ENCODE measurements at regions not wholly inside any gene's neighbourhood (a gene's known extent, or its start where the extent isn't known, plus 50 kb on each side); places are given as distances from the start of the nearest gene placed in this dataset.

DNA sequence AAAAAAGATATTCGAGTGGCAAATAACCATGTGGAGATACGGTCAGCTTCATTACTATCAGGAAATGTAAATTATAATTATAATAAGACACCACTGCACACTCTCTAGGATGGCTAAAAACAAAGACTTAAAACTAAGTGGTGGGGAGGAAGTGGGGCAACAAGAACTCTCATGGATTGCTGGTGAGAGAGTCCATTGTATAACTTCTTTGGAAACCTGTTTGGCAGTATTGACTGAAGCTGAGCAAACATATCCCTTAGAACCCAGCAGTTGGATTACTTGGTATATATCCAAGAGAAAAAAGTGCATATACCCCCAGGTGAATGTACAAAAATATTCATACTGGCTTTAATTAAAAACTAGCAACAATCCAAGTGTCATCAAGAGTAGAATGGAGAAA is 133.7 kb upstream of the CTBP2 start:
- no peaks in the 10 kb centered on the region for H3K36me3 ChIP-seq
- H3K4me1 ChIP-seq = no peaks in the 10 kb centered on the region
- H3K27me3 ChIP-seq = peaks cover 0 to 4% (median 0%) of the 10 kb centered on the region in 4 donors
- H3K27ac ChIP-seq = no peak overlapping the region
- 53 to 61% methylated on average over 2 of the region's 2 CpGs for WGBS, 2 donors
- intact Hi-C loops (cut with DNase I) = no loop called here
- no peak for DNase-seq
- peaks cover 0 to 3% (median 0%) of the 10 kb centered on the region in 3 donors for H3K9me3 ChIP-seq
- H3K4me3 ChIP-seq = no peak overlapping the region
- TF ChIP-seq, protein P1, sequence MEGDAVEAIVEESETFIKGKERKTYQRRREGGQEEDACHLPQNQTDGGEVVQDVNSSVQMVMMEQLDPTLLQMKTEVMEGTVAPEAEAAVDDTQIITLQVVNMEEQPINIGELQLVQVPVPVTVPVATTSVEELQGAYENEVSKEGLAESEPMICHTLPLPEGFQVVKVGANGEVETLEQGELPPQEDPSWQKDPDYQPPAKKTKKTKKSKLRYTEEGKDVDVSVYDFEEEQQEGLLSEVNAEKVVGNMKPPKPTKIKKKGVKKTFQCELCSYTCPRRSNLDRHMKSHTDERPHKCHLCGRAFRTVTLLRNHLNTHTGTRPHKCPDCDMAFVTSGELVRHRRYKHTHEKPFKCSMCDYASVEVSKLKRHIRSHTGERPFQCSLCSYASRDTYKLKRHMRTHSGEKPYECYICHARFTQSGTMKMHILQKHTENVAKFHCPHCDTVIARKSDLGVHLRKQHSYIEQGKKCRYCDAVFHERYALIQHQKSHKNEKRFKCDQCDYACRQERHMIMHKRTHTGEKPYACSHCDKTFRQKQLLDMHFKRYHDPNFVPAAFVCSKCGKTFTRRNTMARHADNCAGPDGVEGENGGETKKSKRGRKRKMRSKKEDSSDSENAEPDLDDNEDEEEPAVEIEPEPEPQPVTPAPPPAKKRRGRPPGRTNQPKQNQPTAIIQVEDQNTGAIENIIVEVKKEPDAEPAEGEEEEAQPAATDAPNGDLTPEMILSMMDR (IDR thresholded peaks at IDR 0.05) = no peak
- TF ChIP-seq POLR2A (IDR thresholded peaks at IDR 0.05) = no peak

DNA sequence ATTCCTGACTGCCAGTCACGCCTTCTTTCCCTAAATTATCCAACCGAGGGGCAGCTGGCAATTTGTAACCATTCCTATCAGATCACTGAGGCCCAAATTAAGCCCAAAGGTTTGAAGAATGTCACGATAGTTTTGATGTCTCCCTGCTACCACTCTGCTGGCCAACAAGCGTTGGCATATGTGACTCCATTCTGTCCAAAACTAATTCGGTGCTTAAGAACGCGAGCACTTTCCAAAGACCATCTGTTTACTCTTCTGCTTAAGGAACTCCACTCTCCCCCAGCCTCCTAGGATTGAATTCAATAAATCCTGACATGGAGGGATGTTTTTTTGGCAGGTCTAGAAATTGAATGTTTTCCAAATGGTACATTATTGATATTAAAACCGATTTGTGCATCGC is 131.5 kb upstream of the CTBP2 start:
- intact Hi-C loops (cut with DNase I) = no loop called here
- Histone ChIP-seq H3K9me3 (peaks cover 0 to 7% (median 0%) of the 10 kb centered on the region in 3 donors), H3K36me3 (no peaks in the 10 kb centered on the region), H3K4me1 (no peaks in the 10 kb centered on the region), H3K27me3 (peaks cover 0 to 22% (median 0%) of the 10 kb centered on the region in 4 donors), H3K4me3 (no peak overlapping the region), H3K27ac (no peak overlapping the region)
- DNase-seq = no peak
- WGBS, 2 donors = 85 to 86% methylated on average over 9 of the region's 9 CpGs
- TF ChIP-seq, protein P1 (IDR thresholded peaks at IDR 0.05) = no peak
- no peak for TF ChIP-seq POLR2A (IDR thresholded peaks at IDR 0.05)

DNA sequence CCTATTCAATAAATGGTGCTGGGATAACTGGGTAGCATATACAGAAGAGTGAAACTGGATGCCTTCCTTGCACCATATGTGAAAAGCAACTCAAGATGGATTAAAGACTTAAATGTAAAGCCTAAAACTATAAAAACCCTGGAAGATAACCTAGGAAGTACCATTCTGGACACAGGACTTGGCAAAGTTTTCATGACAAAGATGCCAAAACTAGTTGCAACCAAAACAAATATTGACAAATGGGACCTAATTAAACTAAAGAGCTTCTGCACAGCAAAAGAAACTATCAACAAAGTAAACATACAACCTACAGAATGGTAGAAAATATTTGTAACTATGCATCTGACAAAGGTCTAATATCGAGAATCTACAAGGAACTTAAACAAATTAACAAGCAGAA is 129.1 kb upstream of the CTBP2 start:
- Histone ChIP-seq H3K36me3 (no peaks in the 10 kb centered on the region), H3K27ac (no peak overlapping the region), H3K4me1 (no peaks in the 10 kb centered on the region), H3K27me3 (peaks cover 0 to 45% (median 2%) of the 10 kb centered on the region in 4 donors), H3K9me3 (peaks cover 0 to 7% (median 0%) of the 10 kb centered on the region in 3 donors), H3K4me3 (no peak overlapping the region)
- 57 to 71% methylated on average over 1 of the region's 1 CpG for WGBS, 2 donors
- DNase-seq = no peak
- intact Hi-C loops (cut with DNase I) = no loop called here
- TF ChIP-seq POLR2A (IDR thresholded peaks at IDR 0.05) = no peak
- TF ChIP-seq, protein P1 (IDR thresholded peaks at IDR 0.05) = no peak

DNA sequence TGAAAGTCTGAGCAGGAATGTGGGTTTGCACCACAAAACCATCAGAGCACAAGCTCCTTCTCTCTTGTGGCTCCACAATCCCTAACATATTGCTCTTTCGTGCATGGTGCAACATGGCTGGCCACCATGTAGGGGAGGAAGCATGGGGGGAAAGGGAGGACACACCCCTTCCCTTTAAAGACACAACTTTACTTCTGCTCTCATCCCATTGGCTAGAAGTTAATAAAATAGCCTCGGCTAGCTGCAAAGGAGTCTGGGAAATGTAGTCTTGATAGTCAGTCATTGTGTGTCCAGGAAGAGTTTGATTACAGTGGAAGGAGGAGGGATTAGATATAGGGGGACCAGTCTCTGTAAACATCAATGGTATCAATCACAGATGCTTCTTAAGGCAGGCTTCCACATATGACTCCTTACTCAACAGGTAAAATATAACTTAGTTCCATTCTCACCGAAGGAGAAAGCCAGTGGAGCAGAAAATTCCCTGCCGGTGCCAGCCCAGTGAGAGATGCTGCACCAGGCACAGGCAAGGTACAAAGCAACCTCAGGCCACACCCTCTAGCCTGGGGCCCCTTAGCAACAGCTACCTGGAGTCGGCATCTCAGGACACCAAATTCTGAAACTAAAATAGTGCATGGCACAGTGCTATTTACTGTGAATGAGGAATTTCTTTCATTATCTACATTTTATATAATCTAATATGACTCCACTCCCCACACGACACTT is 124.7 kb upstream of the CTBP2 start:
- no peak for TF ChIP-seq POLR2A (IDR thresholded peaks at IDR 0.05)
- TF ChIP-seq, protein P1 (IDR thresholded peaks at IDR 0.05) = no peak
- Histone ChIP-seq H3K4me1 (no peaks in the 10 kb centered on the region), H3K4me3 (no peak overlapping the region), H3K36me3 (no peaks in the 10 kb centered on the region), H3K9me3 (peaks cover 0 to 7% (median 0%) of the 10 kb centered on the region in 3 donors), H3K27ac (no peak overlapping the region), H3K27me3 (peaks cover 0 to 50% (median 2%) of the 10 kb centered on the region in 4 donors)
- 48 to 49% methylated on average over 5 to 6 of the region's 6 CpGs for WGBS, 2 donors
- DNase-seq = no peak
- intact Hi-C loops (cut with DNase I) = no loop called here

DNA sequence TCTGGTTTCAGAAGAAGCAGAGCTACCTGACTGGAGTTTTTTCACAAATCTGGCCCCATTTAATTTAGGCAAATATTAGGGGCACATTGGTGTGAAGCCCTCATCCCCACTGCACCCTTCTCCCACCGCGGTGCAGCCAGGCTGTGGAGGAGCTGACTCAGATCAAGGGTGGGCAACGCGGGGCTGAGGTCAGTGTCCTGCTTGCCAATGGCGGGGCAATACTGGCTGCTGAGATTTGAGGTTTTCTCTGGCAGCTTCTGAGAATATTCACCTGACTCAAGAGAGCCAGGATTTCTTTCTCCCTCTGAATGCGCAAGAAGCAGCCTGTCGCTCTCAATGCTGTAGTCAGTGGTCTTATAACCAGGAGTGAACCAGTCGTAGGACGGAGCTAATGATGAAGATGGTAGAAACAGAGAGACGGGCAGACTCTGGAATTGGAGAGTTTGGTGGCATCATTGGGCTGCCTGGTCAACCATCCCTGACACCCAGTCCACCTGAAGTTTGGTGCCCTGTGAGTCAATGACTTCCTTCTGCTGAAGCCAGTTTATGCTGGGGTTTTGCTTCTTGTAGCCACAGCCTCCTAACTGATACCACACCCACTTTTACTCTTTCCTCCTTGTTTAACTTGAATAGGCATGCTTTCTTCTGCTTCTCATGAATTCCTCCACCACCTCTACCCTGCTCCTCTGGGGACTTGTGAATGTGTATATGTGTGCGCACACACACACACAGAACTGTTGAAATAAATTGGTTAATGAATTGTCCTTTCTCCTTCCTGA is 123.7 kb upstream of the CTBP2 start:
- no peak for TF ChIP-seq POLR2A (IDR thresholded peaks at IDR 0.05)
- no peaks in the 10 kb centered on the region for H3K4me1 ChIP-seq
- peaks cover 0 to 48% (median 2%) of the 10 kb centered on the region in 4 donors for H3K27me3 ChIP-seq
- no peak overlapping the region for H3K4me3 ChIP-seq
- intact Hi-C loops (cut with DNase I) = no loop called here
- no peak for DNase-seq
- H3K9me3 ChIP-seq = peaks cover 0 to 3% (median 0%) of the 10 kb centered on the region in 3 donors
- no peak overlapping the region for H3K27ac ChIP-seq
- H3K36me3 ChIP-seq = no peaks in the 10 kb centered on the region
- 94 to 97% methylated on average over 7 to 11 of the region's 11 CpGs for WGBS, 2 donors

Measured in esophagus squamous epithelium (tissue), 5 donors.